Loucy (cell line): ENCODE measurements at regions not wholly inside any gene's neighbourhood (a gene's known extent, or its start where the extent isn't known, plus 50 kb on each side); places are given as distances from the start of the nearest gene placed in this dataset.

ENCODE experiments used
- CTCF ChIP-seq: fragments of 200-600 bp; sonication (generic); conservative IDR thresholded peaks from 2 replicates; pipeline ENCODE4 v1.5.1; 2014; ENCODE audit warnings: mild to moderate bottlenecking, antibody characterized with exemption, low read length
- EZH2phosphoT487 ChIP-seq: fragments of 200-600 bp; IDR thresholded peaks from 2 replicates; pipeline ENCODE4 v1.6.1; 2018; ENCODE audit warnings: antibody characterized with exemption, mild to moderate bottlenecking, moderate library complexity, borderline replicate concordance

GRCh38 chr1:191346381-191346780, 811.9 kb upstream of the RGS18 start:
- TF ChIP-seq CTCF, result no peak
- no peak for TF ChIP-seq EZH2phosphoT487
